Vagina (tissue), 2 donors: ENCODE measurements at regions not wholly inside any gene's neighbourhood (a gene's known extent, or its start where the extent isn't known, plus 50 kb on each side); places are given as distances from the start of the nearest gene placed in this dataset.

Experiments used
- POLR2A ChIP-seq, 2 donors: fragments of 450-650 bp; IDR thresholded peaks; one replicate each; pipeline ENCODE4 v1.6.1; 2017; ENCODE audit warnings: antibody characterized with exemption in 2 of 2, mild to moderate bottlenecking in 2 of 2, moderate library complexity in 2 of 2
- TF ChIP-seq, protein P1 (sequence below), 3 experiments: fragments of 450-650 bp in 2 of 3; fragments of 200-600 bp in 1 of 3; sonication (generic) in 1 of 3; IDR thresholded peaks; one replicate each; pipeline ENCODE4 v1.5.1; 2017 to 2019; ENCODE audit warnings: antibody characterized with exemption in 3 of 3, mild to moderate bottlenecking in 2 of 3, moderate library complexity in 2 of 3

DNA sequence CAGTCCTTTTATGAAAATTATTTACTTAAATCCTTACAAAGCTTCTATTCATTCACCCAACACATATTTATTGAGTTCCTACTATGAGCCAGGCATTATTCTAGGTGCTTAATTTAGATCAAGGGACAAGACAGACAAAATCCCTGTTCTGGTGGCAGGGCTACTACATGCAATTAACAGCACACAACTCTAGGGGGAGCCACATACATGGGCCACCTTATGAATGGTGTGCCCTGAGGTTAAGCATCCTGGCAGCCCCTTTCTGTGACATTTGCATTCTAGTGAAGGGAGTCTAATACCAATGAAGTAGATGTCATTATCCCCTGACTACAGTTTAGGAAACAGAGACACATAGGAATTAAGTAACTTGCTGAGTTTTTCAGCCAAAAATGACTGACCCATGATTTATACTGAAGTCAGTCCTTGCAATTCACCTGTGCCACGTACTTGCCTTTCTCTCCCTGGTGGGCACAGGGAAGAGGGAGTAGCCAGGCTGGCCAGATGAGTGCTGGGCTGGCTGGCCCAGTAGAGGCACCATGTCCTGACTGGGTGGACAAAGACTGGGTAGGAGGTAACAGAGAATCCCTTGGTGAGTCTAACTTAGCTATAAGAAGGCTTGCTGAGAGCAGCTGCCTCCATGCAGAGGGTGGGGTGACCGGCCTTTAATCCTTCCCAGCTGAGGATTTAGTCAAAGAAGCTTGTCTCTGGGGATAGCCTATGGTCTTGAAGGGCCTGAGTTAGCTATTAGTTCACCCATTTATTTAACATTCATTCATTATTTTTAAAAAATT, 52.0 kb upstream of the ELF5 start:
- TF ChIP-seq, protein P1, sequence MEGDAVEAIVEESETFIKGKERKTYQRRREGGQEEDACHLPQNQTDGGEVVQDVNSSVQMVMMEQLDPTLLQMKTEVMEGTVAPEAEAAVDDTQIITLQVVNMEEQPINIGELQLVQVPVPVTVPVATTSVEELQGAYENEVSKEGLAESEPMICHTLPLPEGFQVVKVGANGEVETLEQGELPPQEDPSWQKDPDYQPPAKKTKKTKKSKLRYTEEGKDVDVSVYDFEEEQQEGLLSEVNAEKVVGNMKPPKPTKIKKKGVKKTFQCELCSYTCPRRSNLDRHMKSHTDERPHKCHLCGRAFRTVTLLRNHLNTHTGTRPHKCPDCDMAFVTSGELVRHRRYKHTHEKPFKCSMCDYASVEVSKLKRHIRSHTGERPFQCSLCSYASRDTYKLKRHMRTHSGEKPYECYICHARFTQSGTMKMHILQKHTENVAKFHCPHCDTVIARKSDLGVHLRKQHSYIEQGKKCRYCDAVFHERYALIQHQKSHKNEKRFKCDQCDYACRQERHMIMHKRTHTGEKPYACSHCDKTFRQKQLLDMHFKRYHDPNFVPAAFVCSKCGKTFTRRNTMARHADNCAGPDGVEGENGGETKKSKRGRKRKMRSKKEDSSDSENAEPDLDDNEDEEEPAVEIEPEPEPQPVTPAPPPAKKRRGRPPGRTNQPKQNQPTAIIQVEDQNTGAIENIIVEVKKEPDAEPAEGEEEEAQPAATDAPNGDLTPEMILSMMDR (IDR thresholded peaks at IDR 0.05): no peak
- TF ChIP-seq POLR2A (IDR thresholded peaks at IDR 0.05): no peak
